Cardiac fibroblast (primary cell): ENCODE measurements at regions not wholly inside any gene's neighbourhood (a gene's known extent, or its start where the extent isn't known, plus 50 kb on each side); places are given as distances from the start of the nearest gene placed in this dataset.
"Not testable (repeated sequence)": the region's sequence is repeated elsewhere in the genome, so short reads cannot be mapped to it uniquely, and the experiment has no call there.

Experiments
- DNase-seq, 2 donors: peaks; one replicate each; pipeline versions ENCODE4 v3.0.0 to v3.0.0-alpha.2; 2010; ENCODE audit warnings: low read depth in 2 of 2
- H3K4me3 ChIP-seq, 2 donors: replicated peaks in 1 of 2; 1 replicate in 1 of 2; 2 replicates in 1 of 2; pipeline ENCODE4 v1.5.1; 2011; ENCODE audit warnings: low read depth in 2 of 2, low read length in 2 of 2, mild to moderate bottlenecking in 2 of 2, moderate library complexity in 1 of 2
- CTCF ChIP-seq: IDR thresholded peaks from one replicate; pipeline ENCODE4 v1.5.1; 2011; ENCODE audit warnings: low read depth, mild to moderate bottlenecking, low read length, inconsistent platforms

DNA sequence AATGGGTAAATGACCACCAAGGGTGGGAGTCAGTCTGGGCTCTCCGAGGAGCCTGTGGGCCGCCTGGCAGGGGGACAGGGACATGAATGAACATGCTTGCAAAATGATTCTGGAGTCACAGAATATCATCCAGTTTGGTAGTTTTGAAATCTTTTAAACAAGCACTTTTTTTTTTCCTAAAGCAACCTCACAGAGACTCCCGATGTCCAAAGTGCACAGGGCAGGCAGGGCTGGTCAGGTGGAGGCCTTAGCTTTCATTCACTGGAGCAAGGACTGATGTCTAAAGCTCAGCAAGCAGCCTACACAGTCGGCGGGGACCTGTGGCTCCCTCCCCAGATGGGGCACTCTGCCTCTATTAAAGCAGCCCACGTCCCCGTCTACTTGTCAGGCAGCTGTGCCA, 402.9 kb downstream of the PPP1R2C start:
- no peak overlapping the region for H3K4me3 ChIP-seq
- TF ChIP-seq CTCF = no peak
- DNase-seq = no peak

DNA sequence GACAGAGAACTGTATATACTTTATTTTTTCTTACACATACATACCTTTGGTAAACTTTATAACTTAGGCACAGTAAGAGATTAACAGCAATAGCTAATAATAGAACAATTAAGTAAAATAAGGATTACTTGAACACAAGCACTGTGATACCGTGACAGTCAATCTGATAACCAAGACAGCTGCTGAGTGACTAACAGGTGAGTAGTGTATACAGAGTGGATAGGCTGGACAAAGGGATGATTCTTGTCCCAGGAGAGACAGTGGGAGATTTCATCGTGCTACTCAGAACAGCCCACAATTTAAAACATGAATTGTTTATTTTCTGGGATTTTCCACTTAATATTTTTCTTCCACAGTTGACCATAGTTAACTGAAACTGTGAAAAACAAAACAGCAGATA, 411.8 kb downstream of the PPP1R2C start:
- no peak overlapping the region for H3K4me3 ChIP-seq
- no peak for TF ChIP-seq CTCF
- no peak for DNase-seq

- H3K4me3 ChIP-seq = no peak overlapping the region
- no peak for TF ChIP-seq CTCF
- no peak for DNase-seq
These were observed 415.7 kb downstream of the PPP1R2C start for GRCh38 chrX:42362219-42362618.

GRCh38 chrX:42342981-42343380, 419.6 kb upstream of the CASK start:
- not testable (repeated sequence) for H3K4me3 ChIP-seq, DNase-seq
